GM18858 (cell line): ENCODE measurements at regions not wholly inside any gene's neighbourhood (a gene's known extent, or its start where the extent isn't known, plus 50 kb on each side); places are given as distances from the start of the nearest gene placed in this dataset.

Source experiments
- ATAC-seq: cut with Tn5 transposase; IDR thresholded peaks from one replicate; pipeline ENCODE4 v1.9.1; 2021; ENCODE audit not compliant: unreplicated experiment

- ATAC-seq, result no peak
These were observed 384.5 kb upstream of the CCDC196 start for GRCh38 chr14:66101662-66102061.

GRCh38 chr14:66104486-66104885 lies 381.7 kb upstream of the CCDC196 start:
- ATAC-seq, result no peak

DNA sequence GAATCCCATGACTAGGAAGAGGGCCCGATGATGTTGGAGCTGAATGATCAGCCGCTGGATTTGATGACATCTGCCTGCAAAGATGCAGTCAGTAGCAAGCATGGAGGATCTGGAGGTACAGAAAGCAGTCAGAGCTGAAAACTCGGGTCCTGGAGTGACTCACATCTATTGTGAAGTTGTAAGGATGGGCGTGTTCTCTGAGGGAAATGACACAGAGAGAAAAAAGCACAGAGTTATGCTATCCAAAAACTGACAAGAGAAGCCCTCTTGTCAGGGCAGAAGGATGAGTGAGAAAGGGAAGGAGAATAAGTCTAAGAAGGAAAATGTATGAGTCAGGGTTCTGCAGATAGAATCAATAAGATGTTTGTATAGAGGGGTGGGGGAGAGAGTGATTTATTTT lies 380.4 kb upstream of the CCDC196 start:
- no peak for ATAC-seq

DNA sequence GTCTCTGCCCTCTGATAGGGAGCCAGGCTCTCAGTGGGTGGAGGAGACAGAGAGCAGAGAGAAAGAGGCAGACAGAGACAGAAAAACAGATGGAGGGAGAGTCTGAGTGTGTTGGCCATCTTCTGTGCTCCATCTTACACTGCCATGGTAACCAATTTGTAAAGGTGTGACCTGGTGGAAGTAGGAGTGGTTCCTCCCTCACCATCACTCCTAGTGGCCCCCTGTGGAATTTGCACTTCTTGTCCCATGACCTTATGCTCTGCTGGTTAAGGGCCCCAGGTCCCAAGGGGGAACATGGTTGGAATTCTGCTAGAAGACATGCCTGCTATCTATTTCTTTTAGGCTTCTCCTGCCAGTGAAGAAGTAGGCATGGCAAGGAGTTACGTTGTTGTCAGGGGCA lies 376.7 kb upstream of the CCDC196 start:
- no peak for ATAC-seq

GRCh38 chr14:66111891-66112290 lies 374.3 kb upstream of the CCDC196 start:
- ATAC-seq, result no peak

DNA sequence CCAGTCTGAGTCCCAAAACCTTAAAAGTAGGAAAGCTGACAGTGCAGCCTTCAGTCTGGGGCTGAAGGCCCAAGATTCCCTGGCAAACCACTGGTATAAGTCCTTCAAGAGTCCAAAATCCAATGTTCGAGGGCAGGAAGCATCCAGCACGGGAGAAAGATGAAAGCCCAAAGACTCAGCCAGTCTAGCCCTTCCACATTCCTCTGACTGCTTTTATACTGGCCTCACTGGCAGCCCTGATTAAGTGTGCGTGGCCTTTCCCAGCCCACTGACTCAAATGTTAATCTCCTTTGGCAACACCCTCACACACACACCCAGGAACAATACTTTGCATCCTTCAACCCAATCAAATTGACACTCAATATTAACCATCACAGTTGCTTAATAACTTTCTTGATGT lies 372.1 kb upstream of the CCDC196 start:
- ATAC-seq, result no peak

- ATAC-seq, result no peak
These were observed 370.2 kb upstream of the CCDC196 start for GRCh38 chr14:66115740-66116502.

GRCh38 chr14:66116732-66117131 lies 369.4 kb upstream of the CCDC196 start:
- ATAC-seq, result no peak

DNA sequence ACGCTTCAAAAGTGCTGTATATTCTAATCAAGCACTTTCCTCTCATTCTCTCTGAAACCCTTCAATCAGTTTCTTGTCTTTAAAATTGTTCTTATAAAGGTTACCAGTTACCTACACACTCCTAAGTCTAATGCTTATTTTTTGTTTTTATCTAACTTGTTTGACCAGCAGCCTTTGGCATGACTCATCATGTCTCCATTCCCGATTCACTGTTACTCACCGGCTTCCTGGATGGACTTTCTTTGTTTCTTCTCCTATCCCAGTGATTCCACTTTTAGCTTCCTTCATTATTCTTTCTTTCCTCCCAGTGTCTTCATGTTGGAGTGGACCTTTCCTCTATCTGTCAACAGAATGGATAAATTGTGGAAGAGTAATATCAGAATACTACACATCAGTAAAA lies 368.6 kb upstream of the CCDC196 start:
- ATAC-seq, result no peak

DNA sequence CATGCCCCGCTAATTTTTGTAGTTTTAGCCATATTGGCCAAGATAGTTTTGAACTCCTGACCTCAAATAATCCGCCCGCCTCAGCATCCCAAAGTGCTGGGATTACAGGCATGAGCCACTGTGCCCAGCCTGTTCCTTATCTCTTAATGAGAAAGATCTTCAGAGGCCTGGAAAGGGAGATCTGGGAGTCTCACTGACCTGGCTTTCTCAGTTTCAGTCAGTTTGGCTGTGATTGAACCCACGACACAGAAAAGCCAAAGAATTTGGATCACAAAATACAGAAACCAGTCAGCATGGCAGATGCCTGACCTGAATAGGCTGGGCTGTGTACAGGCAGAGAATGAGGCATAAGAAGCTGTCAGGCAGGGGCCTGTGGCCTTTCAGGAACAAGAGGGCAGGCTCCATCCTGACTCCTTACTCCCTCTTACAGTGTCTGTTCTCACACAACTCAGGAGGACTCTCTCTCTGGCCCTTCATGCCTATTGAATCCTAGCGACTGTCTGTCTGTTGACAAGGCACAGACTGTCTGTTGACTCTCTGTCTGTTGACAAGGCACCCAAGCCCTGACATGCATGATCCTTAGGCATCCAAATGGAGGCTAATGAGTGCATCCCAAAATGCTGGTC lies 366.5 kb upstream of the CCDC196 start:
- no peak for ATAC-seq

GRCh38 chr14:66120402-66120801 lies 365.8 kb upstream of the CCDC196 start:
- ATAC-seq, result no peak

DNA sequence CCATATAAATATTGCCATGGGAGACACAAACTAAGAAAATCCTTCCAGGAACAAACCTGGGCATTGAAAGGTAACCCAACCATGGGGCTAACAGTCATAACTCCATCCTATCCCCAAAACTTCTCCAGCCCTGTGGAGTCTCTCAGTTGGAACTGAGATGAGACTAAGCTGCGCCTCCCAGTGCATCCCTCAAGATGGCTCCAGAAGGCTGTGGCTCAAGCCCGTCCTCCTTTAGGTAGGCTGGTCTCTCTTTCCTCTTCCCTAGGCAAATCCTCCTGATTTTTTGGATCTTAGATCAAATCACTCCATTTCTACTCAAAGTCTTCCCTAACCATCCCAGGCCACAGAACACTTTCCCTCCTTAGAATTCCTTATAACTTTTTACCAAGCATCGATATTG lies 364.3 kb upstream of the CCDC196 start:
- no peak for ATAC-seq

GRCh38 chr14:66129224-66129623 lies 356.9 kb upstream of the CCDC196 start:
- ATAC-seq, result no peak

DNA sequence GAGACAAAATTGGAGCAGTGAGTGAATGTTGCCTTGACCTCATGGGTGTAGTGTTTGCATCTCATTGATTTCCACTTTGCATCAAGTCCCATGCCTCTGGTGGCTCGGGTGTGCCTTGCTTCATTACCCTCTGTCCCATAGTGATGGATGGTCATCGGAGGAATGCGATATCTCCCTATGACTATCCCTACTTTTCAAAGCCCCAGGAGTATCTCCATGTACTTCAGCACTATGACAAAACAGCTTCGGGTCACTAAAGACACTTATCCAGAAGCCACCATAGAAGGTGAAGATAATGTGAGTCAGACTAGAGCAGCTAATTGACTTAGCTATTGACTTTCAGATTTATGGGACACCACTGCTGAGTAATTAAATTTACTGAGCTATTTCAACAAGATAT lies 355.1 kb upstream of the CCDC196 start:
- ATAC-seq, result no peak

DNA sequence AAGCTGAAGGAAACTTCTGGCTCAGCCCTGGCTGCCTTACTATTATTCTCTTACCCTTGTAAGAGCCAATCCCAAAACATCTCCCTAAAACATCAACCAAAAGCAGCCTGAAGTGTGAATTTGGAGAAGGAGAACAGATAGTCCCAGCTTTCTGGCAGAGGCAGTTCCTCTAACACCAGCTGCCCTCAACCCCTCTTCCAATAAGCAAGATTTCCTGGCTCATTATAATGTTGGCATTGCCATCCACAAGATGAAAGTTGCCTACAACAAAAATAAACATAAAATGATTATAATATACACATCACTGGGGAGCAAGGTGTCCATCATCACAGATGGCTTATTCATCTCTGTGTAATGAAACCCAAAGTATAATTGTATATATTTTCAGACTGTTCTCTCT lies 352.5 kb upstream of the CCDC196 start:
- ATAC-seq, result no peak

DNA sequence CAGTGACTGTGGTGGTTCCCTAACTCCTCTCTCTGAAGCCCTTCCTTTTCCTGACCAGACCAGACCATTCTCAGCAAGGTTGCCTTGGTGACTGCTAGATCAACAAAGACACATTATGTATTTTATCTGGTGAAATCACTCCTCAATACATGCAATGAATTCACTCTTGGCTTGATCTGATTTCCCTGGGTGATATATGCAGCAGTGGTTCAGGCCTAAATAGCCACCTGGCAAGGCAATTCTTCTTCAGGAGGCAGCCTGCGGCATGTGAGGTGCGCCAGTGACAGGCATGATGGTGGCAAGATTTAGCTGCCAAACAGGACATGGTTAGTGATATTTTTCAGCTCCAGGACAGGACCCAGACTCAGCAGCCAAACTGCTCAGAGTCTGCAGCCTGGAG lies 350.3 kb upstream of the CCDC196 start:
- no peak for ATAC-seq

- ATAC-seq, result no peak
These were observed 349.1 kb upstream of the CCDC196 start for GRCh38 chr14:66137081-66137480.

GRCh38 chr14:66139432-66139831 lies 346.7 kb upstream of the CCDC196 start:
- no peak for ATAC-seq

- ATAC-seq, result peak; percentile 87
These were observed 345.8 kb upstream of the CCDC196 start for GRCh38 chr14:66140213-66140918.

- ATAC-seq, result no peak
These were observed 345.2 kb upstream of the CCDC196 start for GRCh38 chr14:66140963-66141362.

DNA sequence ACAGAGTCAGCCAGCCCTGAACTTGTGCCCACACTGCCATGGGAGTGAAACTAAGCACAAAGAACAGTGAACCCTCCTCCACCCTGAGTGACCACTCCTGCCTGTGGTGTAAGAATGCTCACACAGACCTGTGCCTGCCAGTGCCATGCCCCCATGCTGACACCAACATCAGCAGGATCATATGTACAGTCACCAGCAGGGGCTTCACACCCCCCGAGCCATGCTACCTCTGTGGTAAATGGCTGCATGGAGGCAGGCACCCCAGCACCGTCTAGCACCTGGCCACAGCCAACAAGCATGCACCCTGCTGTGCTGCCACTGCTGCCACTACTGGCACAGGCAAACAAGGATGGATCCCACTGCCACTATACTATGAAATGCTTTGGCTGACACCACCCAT lies 344.4 kb upstream of the CCDC196 start:
- ATAC-seq, result no peak

DNA sequence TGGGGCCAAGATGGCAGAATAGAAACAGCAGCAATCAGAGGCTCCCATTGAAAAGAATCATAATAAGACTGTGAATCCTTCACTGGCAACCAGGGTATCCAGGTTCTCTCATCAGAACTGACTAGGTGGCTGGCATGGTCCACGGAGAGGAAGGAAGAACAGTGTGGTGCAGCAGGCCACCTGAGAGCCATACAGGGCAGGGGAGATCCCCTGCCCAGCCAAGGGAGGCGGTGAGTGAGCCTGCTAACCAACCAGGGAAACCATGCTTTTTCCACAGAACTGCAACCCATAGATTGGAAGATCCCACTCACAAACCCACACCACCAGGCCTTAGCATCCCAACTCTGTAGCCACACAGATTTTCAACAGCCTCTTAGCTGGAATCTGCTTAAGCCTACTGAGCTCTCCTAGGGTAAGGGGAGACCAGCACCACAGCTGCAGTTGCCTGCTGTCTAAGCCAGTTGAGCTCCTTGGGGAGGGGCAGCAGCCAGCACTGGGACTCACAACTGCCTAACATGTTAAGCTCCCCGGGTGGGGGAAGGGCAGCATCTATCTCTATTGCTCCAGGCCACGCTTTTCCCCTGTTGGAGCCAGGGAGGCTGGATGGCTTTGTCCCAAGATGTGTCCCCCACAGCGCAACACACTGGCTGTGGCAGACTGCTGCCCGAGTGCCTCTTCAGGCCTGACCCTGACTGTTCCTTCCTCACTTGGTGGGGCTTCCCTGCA lies 342.6 kb upstream of the CCDC196 start:
- ATAC-seq, result no peak
